Right lobe of liver (tissue), 6 donors: ENCODE measurements at regions not wholly inside any gene's neighbourhood (a gene's known extent, or its start where the extent isn't known, plus 50 kb on each side); places are given as distances from the start of the nearest gene placed in this dataset.

ENCODE experiments used
- ATAC-seq, 4 donors: fragments of 200-7000 bp; cut with Tn5 transposase; one replicate each; pipeline ENCODE4 v1.9.1; 2020; ENCODE audit warnings: mild to moderate bottlenecking in 4 of 4, moderate library complexity in 4 of 4
- DNase-seq, 3 donors: peaks; one replicate each; pipeline ENCODE4 v3.0.0-alpha.2; 2020
- H3K27ac ChIP-seq, 3 donors: fragments of 200-600 bp; one replicate each; pipeline ENCODE4 v1.8.0; 2022
- H3K27me3 ChIP-seq, 2 donors: fragments of 200-600 bp; one replicate each; pipeline ENCODE4 v1.8.0; 2022
- H3K36me3 ChIP-seq, 4 donors: fragments of 200-600 bp; sonication (generic) in 1 of 4; one replicate each; pipeline versions ENCODE4 v1.5.1 to v1.8.0; 2017 to 2022; ENCODE audit warnings: control low read depth in 1 of 4
- H3K4me1 ChIP-seq, 4 donors: fragments of 200-600 bp; sonication (generic) in 1 of 4; one replicate each; pipeline versions ENCODE4 v1.5.1 to v1.8.0; 2017 to 2022; ENCODE audit warnings: control low read depth in 1 of 4
- H3K4me3 ChIP-seq, 3 donors: fragments of 200-600 bp; one replicate each; pipeline ENCODE4 v1.8.0; 2022
- H3K9me3 ChIP-seq, 4 donors: fragments of 200-600 bp; sonication (generic) in 1 of 4; one replicate each; pipeline versions ENCODE4 v1.5.1 to v1.8.0; 2017 to 2022; ENCODE audit warnings: control low read depth in 1 of 4
- CTCF ChIP-seq, 4 donors: fragments of 200-600 bp in 3 of 4; fragments of 450-650 bp in 1 of 4; IDR thresholded peaks; one replicate each; pipeline versions ENCODE4 v1.5.1 to v1.8.0; 2016 to 2022; ENCODE audit warnings: antibody characterized with exemption in 4 of 4, mild to moderate bottlenecking in 2 of 4
- POLR2A ChIP-seq: fragments of 450-650 bp; IDR thresholded peaks from one replicate; pipeline ENCODE4 v1.6.1; 2017; ENCODE audit warnings: antibody characterized with exemption, mild to moderate bottlenecking
- WGBS: methylation state at CpG from one replicate; pipeline ENCODE4 v1.1.6; 2018; ENCODE audit warnings: low coverage, low lambda C conversion rate; ENCODE audit not compliant: insufficient coverage; ENCODE audit errors: missing lambda C conversion rate; 5-methylcytosine and 5-hydroxymethylcytosine counted together
- intact Hi-C, 2 donors: fragments of 100-400 bp; cut with DNase I; formaldehyde crosslinking; loops; one replicate each; pipeline versions ENCODE4 v1.11.2 to v1.14.1; 2022
- donor health status: DM: no; HTN: yes; CAD: no.
- donor health status: DM: no; HTN: no; CAD: no.
- donor health status: DM: no; HTN: no; CAD: no.
- donor health status: DM: no; HTN: yes; CAD: no.
- donor health status: DM: no; HTN: yes; CAD: no.

- 57% methylated on average over 2 of the region's 2 CpGs for WGBS
- intact Hi-C loops = no loop called here
- Histone ChIP-seq H3K9me3 (no peaks in the 10 kb centered on the region), H3K36me3 (no peaks in the 10 kb centered on the region), H3K27ac (no peak overlapping the region), H3K27me3 (no peaks in the 10 kb centered on the region), H3K4me1 (no peaks in the 10 kb centered on the region), H3K4me3 (no peak overlapping the region)
- ATAC-seq (no peak), DNase-seq (no peak)
- TF ChIP-seq CTCF (IDR thresholded peaks at IDR 0.05) = no peak
- no peak for TF ChIP-seq POLR2A
Observed at GRCh38 chr4:97013711-97014110, 1129.6 kb downstream of the STPG2 start.

- Histone ChIP-seq H3K9me3 (no peaks in the 10 kb centered on the region), H3K4me3 (no peak overlapping the region), H3K27ac (no peak overlapping the region), H3K27me3 (no peaks in the 10 kb centered on the region), H3K36me3 (no peaks in the 10 kb centered on the region), H3K4me1 (no peaks in the 10 kb centered on the region)
- DNase-seq (no peak), ATAC-seq (no peak)
- no peak for TF ChIP-seq CTCF (IDR thresholded peaks at IDR 0.05)
- TF ChIP-seq POLR2A = no peak
- intact Hi-C loops = no loop called here
- WGBS = 27% methylated on average over 1 of the region's 1 CpG
Observed at GRCh38 chr4:97015301-97015700, 1128.0 kb downstream of the STPG2 start.

GRCh38 chr4:97016186-97016907 is 1126.9 kb downstream of the STPG2 start:
- 29% methylated on average over 5 of the region's 5 CpGs for WGBS
- Histone ChIP-seq H3K27ac (no peak overlapping the region), H3K9me3 (no peaks in the 10 kb centered on the region), H3K4me1 (no peaks in the 10 kb centered on the region), H3K27me3 (no peaks in the 10 kb centered on the region), H3K4me3 (no peak overlapping the region), H3K36me3 (no peaks in the 10 kb centered on the region)
- DNase-seq (no peak), ATAC-seq (no peak)
- TF ChIP-seq POLR2A (no peak), CTCF (IDR thresholded peaks at IDR 0.05) (no peak)
- intact Hi-C loops = no loop called here

GRCh38 chr4:97027728-97028410 is 1115.4 kb downstream of the STPG2 start:
- H3K36me3 ChIP-seq = no peaks in the 10 kb centered on the region
- no peaks in the 10 kb centered on the region for H3K9me3 ChIP-seq
- H3K27ac ChIP-seq = no peak overlapping the region
- no peaks in the 10 kb centered on the region for H3K27me3 ChIP-seq
- DNase-seq (no peak), ATAC-seq (no peak)
- H3K4me1 ChIP-seq = no peaks in the 10 kb centered on the region
- WGBS = 12% methylated on average over 2 of the region's 2 CpGs
- TF ChIP-seq POLR2A (no peak), CTCF (IDR thresholded peaks at IDR 0.05) (no peak)
- H3K4me3 ChIP-seq = no peak overlapping the region
- intact Hi-C loops = no loop called here
